GM23248 (cell line): ENCODE measurements at regions not wholly inside any gene's neighbourhood (a gene's known extent, or its start where the extent isn't known, plus 50 kb on each side); places are given as distances from the start of the nearest gene placed in this dataset.

Experiments used
- EZH2 ChIP-seq: fragments of 200-600 bp; sonication (generic); IDR thresholded peaks from 2 replicates; pipeline ENCODE4 v1.6.1; 2018; ENCODE audit warnings: antibody characterized with exemption, mild to moderate bottlenecking; ENCODE audit not compliant: insufficient read depth, poor library complexity, severe bottlenecking
- EZH2phosphoT487 ChIP-seq: fragments of 200-600 bp; sonication (generic); IDR thresholded peaks from 2 replicates; pipeline ENCODE4 v1.6.1; 2018; ENCODE audit warnings: antibody characterized with exemption, moderate library complexity, mild to moderate bottlenecking, low read depth; ENCODE audit not compliant: insufficient read depth

DNA sequence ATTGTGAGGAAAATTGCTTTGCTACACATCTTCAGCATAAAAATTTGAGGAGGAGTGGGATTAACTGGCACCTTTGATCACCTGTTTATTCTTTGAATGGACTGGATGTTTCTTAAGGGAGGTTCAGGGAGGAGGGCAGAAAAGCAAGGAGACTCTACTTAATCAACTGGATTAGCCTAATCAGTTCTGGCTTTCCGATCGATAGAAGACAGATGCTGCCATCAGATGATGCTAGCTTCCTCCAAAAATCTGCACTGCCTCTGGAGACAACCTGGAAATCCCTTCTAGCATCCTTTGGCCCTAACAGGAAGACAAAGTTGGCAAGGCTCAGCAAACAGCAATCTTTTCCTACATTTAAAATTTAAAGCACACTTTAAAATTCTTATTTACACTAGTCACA, 197.8 kb downstream of the EBLN2 start:
- TF ChIP-seq EZH2 (no peak), EZH2phosphoT487 (no peak)
